Activated T-helper 9 cell treated with anti-CD3 and anti-CD28 coated beads, Interleukin-2, amount 50 U/mL, for 16 hours (primary cell): ENCODE measurements at regions not wholly inside any gene's neighbourhood (a gene's known extent, or its start where the extent isn't known, plus 50 kb on each side); places are given as distances from the start of the nearest gene placed in this dataset.
"Not testable (repeated sequence)": the region's sequence is repeated elsewhere in the genome, so short reads cannot be mapped to it uniquely, and the experiment has no call there.

Source experiments
- DNase-seq: peaks from one replicate; pipeline ENCODE4 v3.0.0-alpha.2; 2020; ENCODE audit warnings: low read depth

GRCh38 chr2:144801325-144801724 is 281.4 kb upstream of the ZEB2 start:
- DNase-seq, result no peak

- DNase-seq, result no peak
These were observed 279.1 kb upstream of the ZEB2 start for GRCh38 chr2:144798989-144799388.

- no peak for DNase-seq
These were observed 278.1 kb upstream of the ZEB2 start for GRCh38 chr2:144798034-144798433.

GRCh38 chr2:144796936-144797335 is 277.0 kb upstream of the ZEB2 start:
- DNase-seq, result no peak

- DNase-seq, result no peak
These were observed 276.2 kb upstream of the ZEB2 start for GRCh38 chr2:144796164-144796563.

GRCh38 chr2:144785253-144785652 is 265.3 kb upstream of the ZEB2 start:
- DNase-seq, result no peak

GRCh38 chr2:144780983-144781382 is 261.1 kb upstream of the ZEB2 start:
- DNase-seq, result no peak

GRCh38 chr2:144776766-144777165 is 256.8 kb upstream of the ZEB2 start:
- no peak for DNase-seq

GRCh38 chr2:144774809-144775208 is 254.9 kb upstream of the ZEB2 start:
- DNase-seq, result no peak

- DNase-seq, result no peak
These were observed 251.4 kb upstream of the ZEB2 start for GRCh38 chr2:144771348-144771747.

GRCh38 chr2:144770616-144771230 is 250.8 kb upstream of the ZEB2 start:
- DNase-seq, result no peak

- DNase-seq, result not testable (repeated sequence)
These were observed 241.0 kb upstream of the ZEB2 start for GRCh38 chr2:144760939-144761338.

- no peak for DNase-seq
These were observed 239.8 kb upstream of the ZEB2 start for GRCh38 chr2:144759746-144760145.

GRCh38 chr2:144758196-144758595 is 238.3 kb upstream of the ZEB2 start:
- not testable (repeated sequence) for DNase-seq

- DNase-seq, result no peak
These were observed 233.5 kb upstream of the ZEB2 start for GRCh38 chr2:144753416-144753815.

- no peak for DNase-seq
These were observed 231.4 kb upstream of the ZEB2 start for GRCh38 chr2:144751142-144751905.

GRCh38 chr2:144749188-144749587 is 229.3 kb upstream of the ZEB2 start:
- DNase-seq, result no peak

- DNase-seq, result no peak
These were observed 228.5 kb upstream of the ZEB2 start for GRCh38 chr2:144748443-144748842.

- no peak for DNase-seq
These were observed 227.7 kb upstream of the ZEB2 start for GRCh38 chr2:144747571-144747970.

GRCh38 chr2:144745424-144745823 is 225.5 kb upstream of the ZEB2 start:
- no peak for DNase-seq

GRCh38 chr2:144738749-144739148 is 218.8 kb upstream of the ZEB2 start:
- no peak for DNase-seq

- no peak for DNase-seq
These were observed 210.8 kb upstream of the ZEB2 start for GRCh38 chr2:144730711-144731110.

- not testable (repeated sequence) for DNase-seq
These were observed 204.5 kb upstream of the ZEB2 start for GRCh38 chr2:144724460-144724859.

- DNase-seq, result no peak
These were observed 198.5 kb upstream of the ZEB2 start for GRCh38 chr2:144718376-144718775.
